Muscle of back (tissue), 3 donors: ENCODE measurements at regions not wholly inside any gene's neighbourhood (a gene's known extent, or its start where the extent isn't known, plus 50 kb on each side); places are given as distances from the start of the nearest gene placed in this dataset.
A peak's percentile ranks its signal among the peaks of the same experiment; 100 is the strongest.

ENCODE experiments used
- DNase-seq, 3 donors: peaks; one replicate each; pipeline versions ENCODE4 v3.0.0 to v3.0.0-alpha.2; 2013

DNA sequence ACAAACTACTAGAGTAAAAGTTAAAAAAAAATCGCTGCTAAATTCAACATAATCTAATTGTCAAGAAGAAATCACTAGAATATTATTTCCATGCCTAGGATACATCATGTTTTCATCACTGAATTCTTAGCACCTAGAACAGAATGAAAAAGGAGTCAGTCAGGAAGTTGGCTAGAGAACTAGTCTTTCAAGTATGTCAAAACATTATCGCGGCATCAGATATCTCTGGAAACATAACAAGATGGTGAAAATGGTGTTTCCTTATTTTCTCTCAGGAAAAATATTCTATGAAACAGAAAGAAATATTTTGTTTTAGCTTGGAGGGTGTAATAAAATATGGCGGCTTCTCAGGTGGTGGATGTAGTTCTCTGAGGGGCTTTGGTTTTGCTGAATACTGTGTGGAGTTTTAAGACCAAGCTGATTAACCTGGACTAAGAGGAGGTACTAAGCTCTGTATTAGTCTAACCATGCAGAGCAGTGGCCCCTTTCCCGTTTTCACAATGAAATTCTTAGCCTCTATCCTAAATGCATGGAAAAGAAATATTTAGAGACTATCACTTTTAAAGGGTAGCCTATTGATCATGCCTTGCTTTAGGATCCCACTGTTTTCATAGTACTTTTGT, 205.6 kb downstream of the MDFIC start:
- no peak for DNase-seq

DNA sequence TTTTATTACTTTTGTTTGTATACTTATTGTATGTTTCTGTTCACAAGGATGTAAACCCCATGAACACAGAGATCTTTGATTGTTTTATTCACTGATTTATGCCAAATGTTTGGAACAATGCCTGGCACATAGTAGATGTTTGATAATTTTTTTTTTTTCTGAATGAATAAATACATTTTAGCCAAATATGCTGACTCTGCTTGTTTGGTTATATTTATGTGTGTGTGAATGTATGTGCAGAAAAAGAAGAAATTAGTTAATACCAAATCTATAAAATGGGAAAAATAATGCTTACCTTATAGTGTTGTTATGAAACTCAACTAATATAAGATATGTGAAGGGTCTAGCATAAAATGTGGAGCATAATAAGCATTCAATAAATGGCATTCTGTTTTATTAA, 203.9 kb downstream of the MDFIC start:
- no peak for DNase-seq

DNA sequence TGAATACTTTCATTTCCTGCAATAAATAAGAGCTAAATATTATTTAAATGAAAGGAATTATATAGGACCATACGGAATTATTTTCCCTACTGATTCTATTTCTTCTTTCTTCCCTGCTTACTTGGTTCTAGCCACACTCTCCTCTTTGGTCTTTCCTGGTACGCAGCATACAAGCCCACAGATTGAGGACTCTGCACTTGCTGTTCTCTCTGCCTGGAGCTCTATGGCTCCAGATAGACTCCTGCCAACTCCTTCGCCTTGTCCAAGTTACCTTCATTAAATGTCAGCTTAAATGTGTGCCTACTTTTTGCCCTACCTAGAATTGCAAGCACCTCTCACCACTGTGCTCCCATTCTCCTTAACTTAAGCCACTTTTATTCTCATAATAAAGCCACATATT, 203.4 kb downstream of the MDFIC start:
- DNase-seq, result no peak

DNA sequence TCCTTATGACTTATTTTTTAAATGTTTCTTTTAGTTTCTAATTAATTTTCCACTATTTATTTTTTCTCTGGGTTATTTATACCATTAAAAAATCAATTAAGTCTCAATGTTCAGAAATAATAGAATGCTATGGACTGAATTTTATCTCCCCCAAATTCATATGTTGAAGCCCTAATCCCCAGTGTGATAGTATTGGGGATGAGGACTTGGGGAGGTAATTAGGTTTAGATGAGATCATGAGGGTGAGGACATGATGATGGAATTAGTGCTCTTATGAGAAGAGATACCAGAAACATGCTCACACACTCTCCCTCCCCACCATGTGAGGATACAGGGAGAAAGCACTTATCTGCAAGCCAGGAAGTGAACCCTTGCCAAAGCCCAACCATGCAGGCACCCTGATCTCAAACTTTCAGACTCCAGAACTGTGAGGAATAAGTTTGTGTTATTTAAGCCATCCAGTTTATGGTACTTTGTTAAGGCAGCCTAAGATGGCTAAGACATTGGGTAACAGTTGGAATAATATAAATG, 202.6 kb downstream of the MDFIC start:
- DNase-seq, result no peak

DNA sequence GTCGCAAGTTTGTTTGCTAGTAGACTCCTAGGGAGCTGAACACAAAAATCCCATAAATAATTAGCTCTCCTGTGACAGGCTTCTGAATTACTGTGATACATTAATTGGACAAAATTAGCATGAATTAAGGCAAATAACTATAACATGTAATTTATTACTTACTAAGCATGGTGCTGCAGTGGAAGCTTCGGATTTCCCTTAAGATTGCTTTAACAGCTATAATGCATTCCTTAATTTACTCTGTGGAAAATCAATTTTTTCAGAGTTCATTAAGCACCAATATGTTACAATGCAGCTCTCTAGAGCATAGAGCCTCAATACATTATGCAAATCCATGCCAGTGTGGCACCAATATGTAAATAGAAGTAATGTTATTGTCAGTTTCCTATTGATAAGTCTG, 201.5 kb downstream of the MDFIC start:
- DNase-seq, result no peak

DNA sequence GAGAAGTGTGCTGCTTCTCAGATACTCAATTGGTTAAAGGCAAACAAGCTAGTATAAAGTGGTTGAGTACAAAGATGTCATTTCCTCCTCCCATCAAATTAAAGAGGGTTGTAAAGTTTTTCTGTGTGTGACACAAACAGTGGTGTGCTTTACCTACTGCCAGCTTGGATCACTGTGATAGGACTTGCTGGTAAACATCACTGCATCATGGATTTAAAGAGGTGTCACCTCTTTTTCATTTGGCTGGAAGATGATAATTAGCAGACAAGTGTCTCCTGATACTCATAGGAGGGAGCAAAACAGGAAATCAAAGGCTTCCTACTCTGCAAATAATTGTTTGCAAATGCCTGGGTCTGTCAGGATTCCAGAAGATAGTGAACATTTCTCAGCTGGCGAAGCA, 200.5 kb downstream of the MDFIC start:
- DNase-seq, result no peak

DNA sequence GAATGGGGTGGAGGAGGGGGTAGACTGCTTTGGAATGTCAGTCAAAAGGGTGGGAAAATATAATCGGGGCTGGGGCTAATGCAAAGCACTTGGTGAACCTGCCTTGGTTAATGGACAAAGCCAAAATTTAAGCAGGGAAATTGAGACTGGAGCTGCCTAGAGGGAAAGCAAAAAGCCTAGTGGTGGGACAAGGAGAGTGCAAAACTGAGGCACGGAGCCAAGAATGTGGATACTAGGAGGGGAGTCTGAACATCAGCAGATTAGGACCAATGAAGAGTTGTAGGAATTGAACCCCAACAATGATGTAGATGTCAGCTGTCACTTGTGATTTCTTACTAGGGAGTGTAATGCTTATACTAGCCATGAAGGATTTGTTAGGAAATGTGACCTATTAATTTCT, 195.9 kb downstream of the MDFIC start:
- no peak for DNase-seq

DNA sequence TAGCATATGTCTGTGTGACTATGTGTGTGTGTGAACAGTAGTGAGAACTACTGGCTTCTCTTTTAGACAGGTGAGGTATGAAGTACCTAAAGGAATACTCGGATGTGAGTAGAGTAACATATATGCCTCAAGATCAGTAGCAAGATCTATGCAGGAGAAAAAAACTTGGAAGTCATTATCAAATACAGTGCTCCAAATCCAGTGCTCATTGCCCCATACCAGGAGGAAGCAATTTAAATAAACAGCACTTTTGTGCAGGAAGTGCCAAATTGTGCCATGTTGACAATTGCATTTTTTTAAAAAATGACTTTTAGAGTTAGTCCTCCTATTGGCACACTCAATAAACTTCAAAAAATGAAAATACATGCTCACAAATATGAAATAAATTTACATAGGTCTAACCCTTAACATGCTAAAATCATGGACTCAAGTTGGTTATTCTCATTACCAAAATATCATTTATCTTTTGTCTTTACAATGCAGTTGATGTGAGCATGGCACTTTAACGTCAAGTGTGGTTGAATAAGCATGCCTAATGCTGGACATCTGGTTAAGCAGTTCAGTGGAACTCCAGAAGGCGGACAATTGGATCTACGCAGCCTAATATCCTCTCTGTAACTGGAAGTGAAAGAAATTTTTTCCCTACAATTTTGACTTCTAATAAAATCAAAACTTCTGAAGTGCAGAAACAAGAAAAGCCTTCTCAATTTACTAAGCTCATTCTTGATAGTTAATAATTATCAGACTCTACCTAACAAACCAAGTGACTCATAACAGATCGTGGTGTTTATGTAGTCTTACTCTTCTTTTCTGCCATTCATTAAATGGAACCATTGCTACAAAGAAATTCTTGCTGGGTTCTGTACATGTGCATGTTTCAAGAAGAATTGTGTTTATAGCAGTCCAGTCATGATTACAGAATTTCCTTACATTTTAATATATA, 195.2 kb downstream of the MDFIC start:
- DNase-seq, result no peak

DNA sequence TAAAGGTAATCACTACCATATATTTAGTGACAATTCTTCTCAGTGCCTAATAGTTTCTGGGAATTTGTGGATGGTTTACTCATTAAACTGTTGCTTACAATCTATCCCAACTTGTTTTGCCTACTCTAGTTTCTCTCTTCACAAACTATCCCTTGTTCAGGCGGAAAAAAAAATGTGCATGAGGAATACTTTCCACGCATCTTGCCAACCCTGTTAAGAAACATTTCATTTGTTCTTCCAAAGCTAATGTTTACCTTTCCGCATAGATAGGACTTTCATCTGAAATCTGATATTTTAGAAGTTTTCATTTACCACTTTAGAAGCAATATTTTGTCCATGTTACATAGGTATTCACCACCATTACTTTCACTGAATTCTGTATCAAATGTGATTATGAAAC, 191.9 kb downstream of the MDFIC start:
- DNase-seq, result no peak

DNA sequence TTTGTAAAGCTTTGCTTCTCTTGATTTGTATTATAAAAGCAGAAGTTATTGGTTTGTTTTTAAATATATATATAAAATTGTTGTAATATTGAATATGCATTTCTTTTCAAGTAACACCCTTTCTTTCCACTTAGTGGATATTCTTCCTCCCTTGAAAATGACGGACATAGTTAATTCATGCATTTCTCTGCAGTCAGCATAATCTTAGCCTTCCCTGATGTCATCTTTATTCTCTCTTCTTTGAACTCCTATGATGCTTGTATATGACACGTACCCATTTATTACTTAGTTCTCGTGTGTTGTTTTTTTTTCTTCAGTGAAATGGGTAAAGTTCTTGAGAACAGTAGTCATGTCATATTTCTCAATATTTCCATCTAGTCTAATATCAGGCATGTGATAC, 191.2 kb downstream of the MDFIC start:
- DNase-seq, result no peak

DNA sequence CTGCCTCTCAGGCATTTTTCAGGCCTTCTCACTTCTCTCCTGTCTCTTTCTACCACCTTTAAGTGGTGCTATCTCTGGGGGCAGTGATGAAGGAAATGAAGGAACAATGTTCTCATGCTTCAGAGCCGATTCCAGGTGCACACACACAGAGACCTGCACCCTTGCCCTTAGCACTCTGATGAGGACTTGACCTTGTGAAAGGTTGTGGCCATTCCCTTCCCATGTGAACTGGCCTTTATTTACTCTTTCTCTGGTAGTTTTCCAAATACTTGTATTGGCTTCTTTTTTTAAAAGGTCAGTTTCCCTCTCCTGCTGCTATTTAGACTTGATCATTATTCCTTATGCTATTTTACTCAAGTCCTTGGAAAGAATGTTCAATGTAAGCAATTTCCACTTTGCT, 188.6 kb downstream of the MDFIC start:
- no peak for DNase-seq

DNA sequence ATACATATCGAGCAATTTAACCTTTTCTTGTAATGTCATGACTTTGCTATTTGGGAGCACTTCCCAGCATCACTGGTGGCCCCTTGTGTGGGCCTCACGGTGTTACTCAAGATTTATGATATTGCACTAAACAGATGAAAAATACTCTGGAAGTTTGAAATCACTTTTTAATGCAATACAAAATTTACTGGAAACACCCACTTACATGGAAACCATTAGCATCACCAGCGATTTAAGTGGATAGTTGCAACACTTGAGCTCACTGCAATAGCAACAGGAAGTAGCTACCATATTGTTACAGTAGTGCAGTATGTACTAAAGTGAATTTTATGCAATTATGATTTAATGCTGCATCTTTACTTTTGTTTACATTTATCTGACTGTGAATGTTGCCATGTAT, 184.4 kb downstream of the MDFIC start:
- no peak for DNase-seq

DNA sequence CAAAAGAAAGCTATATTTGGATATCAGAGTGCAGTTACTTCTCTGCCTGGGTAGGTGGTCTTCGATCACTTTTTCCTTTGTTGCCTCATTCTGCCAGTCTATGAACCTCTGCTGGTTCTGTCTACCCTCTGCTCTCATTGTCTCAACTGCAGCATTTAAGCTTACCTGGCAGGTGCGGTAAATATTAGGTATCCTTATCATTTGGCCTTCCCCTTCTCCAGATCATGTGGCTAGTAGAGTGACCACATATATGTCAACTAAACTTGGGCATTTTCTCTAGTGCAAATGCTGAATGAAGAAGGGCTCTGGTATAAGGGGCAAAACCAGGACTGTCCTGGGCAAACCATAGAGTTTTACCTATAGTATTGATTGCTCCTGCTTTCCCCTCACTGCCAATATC, 180.8 kb downstream of the MDFIC start:
- DNase-seq, result no peak

DNA sequence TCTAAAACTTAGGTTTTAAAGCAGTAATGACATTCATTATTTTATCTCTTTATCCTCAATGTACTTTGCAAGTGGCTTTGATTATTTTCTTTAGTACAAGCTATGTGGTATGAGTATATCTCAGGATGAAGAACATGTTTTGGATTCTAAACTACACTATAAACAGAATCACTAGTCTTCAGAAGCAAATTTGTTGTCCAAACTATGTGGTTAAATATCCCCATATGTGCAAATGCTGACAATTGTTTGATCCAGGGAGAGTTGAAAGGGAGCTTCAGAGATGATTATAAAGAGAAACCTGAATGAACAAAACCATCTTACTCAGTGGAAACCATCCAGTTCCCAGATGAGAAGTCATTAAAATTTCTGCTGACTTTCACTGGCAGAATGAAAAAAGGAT, 179.3 kb downstream of the MDFIC start:
- no peak for DNase-seq

DNA sequence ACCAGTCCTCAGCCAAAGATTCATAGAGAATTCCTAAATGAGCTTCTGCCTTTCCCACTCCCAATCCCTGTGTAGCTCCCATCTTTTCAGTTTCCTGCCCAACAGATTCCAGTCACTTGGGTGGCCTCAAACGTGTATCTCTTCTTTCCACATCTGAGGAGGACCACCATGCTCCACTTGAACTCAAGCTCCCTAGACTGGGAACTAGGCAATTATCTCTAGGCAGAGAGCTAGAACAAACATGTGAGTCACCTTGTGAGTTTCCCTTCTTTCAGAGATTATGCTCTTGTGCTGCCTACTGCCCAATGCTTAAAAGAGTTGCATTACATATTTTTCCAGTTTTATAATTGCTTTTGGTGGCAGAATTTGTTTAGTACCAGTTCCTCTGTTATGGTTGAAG, 178.0 kb downstream of the MDFIC start:
- peak in 1 of 3 donors; percentile 48 for DNase-seq

DNA sequence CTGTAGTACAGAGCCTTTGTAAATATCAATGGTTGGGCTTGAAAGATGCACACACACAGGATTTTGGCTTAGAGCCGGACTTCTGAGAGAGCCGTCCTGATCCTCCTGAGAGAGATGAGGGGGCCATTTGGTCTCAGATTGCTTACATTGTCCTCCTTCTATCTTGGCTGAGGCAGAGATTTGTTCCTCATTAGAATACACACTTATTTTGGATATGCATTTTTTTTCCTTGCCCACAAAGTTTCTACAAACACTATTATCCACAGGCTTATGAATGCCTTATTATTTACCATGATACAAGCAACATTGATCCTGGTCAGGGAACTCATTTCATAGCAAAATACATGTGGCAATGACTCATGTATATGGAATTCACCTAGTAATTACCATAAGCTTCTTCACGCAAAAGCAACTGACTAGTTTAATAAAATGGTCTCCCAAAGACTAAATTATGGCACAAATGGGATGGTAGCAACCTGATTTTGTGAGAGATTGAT, 175.3 kb downstream of the MDFIC start:
- peak in 2 of 3 donors; percentile 39 to 53 for DNase-seq

DNA sequence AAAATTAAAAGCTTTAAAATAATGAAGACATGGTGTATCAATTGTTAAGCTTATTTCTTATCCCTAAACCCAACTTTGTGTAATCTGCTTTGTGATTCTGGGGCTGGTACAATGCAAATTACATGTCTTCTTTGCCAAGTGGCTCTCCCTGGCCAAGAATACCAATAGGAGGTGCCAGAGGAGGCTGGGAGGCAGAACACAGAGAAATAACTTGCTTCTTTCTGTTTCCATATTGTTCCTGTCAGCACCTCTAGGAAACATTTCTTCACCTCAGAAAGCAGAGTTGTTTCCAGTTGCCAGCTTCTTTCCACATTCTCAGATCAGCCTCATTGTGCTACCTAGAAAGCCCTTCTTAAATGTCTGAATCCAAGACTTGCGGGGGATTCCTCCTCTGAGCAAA, 174.4 kb downstream of the MDFIC start:
- no peak for DNase-seq

DNA sequence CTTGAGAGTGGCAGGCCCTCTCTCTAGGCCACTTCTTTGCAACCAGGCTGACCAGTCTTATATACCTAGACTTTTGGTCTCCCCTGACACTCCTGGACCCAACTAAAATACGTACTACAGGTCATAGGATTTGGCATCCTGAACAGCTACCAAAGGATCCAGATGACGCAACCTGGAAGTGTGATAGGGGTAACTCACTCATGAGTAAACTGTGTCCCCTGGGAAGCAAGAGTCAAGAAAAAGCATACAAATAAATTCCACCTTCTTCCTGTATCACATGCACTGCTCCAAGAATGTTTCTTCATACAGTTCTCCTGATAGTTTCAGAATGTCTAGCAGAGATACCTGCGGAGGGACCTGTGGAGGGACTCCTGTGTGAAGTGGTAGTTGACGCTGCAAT, 172.3 kb downstream of the MDFIC start:
- DNase-seq, result no peak

DNA sequence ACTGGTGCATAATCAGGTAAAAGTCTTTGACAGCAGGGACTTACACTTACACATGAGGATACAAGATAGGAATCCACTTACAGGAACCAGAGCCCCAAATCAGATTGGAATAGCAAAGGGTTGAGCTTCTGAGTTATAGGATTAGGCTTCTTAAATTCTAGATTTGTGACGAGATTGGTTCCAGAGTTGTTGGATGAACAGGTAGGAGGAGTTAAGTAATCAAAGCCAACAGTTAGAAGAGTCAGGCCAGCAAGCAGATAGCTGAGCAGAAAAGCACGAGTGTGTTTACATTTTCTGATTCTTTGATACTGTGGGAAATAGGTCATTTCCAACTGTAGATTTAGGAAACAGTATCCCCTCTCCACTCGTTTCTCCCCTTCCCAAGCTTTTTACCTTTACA, 167.0 kb downstream of the MDFIC start:
- no peak for DNase-seq

DNA sequence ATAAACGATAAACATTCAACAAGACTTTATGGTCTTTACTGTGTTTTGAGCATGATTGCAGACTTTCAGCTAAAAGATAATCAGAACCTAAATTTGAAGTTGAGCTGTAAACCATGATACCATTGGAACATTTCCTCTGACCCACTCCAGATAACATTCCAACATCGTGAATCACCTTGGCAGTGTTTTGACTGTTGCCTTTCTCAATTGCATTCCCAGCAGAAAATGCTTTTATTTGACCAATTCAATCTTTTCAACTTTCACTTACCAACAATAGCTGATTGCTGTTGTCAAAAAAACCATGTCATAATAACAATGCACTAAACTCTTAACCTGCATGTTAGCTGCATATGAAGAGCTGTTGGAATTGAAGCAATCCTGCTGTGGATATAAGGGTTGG, 165.5 kb downstream of the MDFIC start:
- peak; percentile 41 to 69 (median 62) for DNase-seq

DNA sequence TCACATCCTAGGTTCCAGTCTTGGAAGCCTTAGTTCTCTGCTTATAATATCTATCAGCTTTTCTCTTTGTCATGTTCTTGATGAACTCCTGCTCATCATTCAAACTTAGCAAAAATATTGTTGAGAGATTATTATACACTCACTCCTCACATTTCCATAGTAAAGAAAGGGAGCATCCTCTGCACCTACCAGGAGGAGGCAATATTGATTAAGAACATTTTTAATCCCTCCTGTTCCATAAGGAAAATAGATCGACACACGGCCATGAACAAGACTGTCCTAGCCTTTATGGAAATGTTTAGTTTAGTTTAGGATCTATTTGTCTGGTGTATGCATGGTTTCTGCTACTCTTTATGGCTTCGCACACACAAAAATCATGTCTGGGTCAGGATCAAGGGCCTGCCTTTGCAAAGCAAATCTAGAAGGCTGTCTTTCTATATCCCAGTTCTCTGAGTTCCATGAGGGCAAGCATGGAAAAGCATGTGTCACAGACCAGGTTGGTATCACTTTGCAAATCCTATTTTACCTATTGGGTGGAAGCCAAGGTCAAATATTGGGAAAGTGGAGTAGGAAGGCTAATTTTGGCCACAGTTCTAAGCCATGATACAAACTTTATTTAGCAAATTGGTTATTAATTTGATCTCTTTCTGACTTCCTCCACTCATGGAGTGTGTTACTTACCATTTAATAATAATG, 164.4 kb downstream of the MDFIC start:
- no peak for DNase-seq

DNA sequence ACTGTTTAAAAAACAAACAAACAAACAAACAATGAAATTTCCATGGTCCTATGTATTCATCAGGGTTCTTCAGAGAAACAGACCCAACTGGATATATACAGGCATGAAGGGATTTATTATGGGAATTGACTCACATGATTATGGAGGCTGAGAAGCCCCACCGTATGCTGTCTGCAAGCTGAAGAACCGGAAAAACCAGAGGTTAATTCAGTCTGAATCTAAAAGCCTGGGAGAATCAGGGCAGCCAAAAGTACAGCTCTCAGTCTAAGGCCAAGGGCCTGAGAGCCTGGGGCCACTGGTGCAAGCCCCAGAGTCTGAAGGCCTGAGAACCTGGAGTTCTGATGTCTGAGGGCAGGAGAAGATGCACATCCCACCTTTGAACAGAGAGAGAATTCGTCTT, 163.5 kb downstream of the MDFIC start:
- DNase-seq, result no peak

DNA sequence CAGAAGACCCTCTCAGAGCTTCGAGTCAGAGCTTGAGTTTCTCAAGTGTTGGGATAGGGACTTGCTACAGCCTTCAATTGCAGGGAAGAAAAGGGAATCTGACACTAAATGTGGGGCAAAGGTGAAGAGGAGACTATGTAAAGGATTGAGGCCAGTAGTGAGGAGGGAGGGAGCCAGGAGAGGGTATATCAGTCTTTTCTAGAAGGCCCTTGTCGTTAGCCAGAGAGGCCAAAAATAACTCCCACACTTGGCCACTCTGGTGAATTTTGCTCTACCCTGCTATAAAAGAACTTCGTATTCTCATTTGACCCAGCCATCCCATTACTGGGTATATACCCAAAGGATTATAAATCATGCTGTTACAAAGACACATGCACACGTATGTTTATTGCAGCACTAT, 162.0 kb downstream of the MDFIC start:
- no peak for DNase-seq
